ENCODE measurements at regions not wholly inside any gene's neighbourhood (a gene's known extent, or its start where the extent isn't known, plus 50 kb on each side); places are given as distances from the start of the nearest gene placed in this dataset.

GRCh38 chr6:163840880-163841279 is 426.4 kb downstream of the QKI start:
- TF ChIP-seq POLR2AphosphoS5 (IDR thresholded peaks at IDR 0.05; ENCODE audit: borderline replicate concordance, low read depth, low read length) (no peak), EZH2 (IDR thresholded peaks at IDR 0.05) (no peak), FOXP2 (optimal IDR thresholded peaks at IDR 0.05; ENCODE audit: control extremely low read depth, extremely low read length, insufficient read depth) (no peak)
